GM23338 (cell line): ENCODE measurements at regions not wholly inside any gene's neighbourhood (a gene's known extent, or its start where the extent isn't known, plus 50 kb on each side); places are given as distances from the start of the nearest gene placed in this dataset.

Experiments
- ATAC-seq: fragments of 200-7000 bp; cut with Tn5 transposase; 3 replicates; pipeline ENCODE4 v1.9.1; 2020
- DNase-seq: peaks from one replicate; pipeline ENCODE4 v3.0.0-alpha.2; 2015; ENCODE audit warnings: low spot score
- H2AFZ ChIP-seq: fragments of 200-600 bp; sonication (generic); 2 replicates; pipeline ENCODE4 v1.8.0; 2016; ENCODE audit warnings: antibody characterized with exemption, mild to moderate bottlenecking, moderate library complexity
- H3F3A ChIP-seq: fragments of 200-600 bp; sonication (generic); replicated peaks from 2 replicates; pipeline ENCODE4 v1.8.0; 2017; ENCODE audit warnings: antibody characterized with exemption, mixed run types, low read depth
- H3K27ac ChIP-seq: fragments of 200-600 bp; sonication (generic); 2 replicates; pipeline ENCODE4 v1.6.1; 2016; ENCODE audit warnings: low read depth
- H3K27me3 ChIP-seq: fragments of 200-600 bp; sonication (generic); 2 replicates; pipeline ENCODE4 v1.8.0; 2016; ENCODE audit warnings: mild to moderate bottlenecking, mixed run types, moderate library complexity; ENCODE audit not compliant: insufficient read depth
- H3K36me3 ChIP-seq: fragments of 200-600 bp; sonication (generic); 2 replicates; pipeline ENCODE4 v1.8.0; 2016; ENCODE audit warnings: mild to moderate bottlenecking; ENCODE audit not compliant: insufficient read depth
- H3K4me1 ChIP-seq: fragments of 200-600 bp; sonication (generic); 2 replicates; pipeline ENCODE4 v1.8.0; 2016; ENCODE audit warnings: mild to moderate bottlenecking, moderate library complexity; ENCODE audit not compliant: insufficient read depth
- H3K4me2 ChIP-seq: fragments of 200-600 bp; sonication (generic); 2 replicates; pipeline ENCODE4 v1.7.1; 2017; ENCODE audit warnings: mixed run types
- H3K4me3 ChIP-seq: fragments of 200-600 bp; sonication (generic); 2 replicates; pipeline ENCODE4 v1.6.1; 2016; ENCODE audit warnings: mixed run types
- H3K79me2 ChIP-seq: fragments of 200-600 bp; sonication (generic); replicated peaks from 2 replicates; pipeline ENCODE4 v1.8.0; 2017; ENCODE audit warnings: mild to moderate bottlenecking; ENCODE audit not compliant: insufficient read depth
- H3K9me2 ChIP-seq: fragments of 200-600 bp; sonication (generic); 2 replicates; pipeline ENCODE4 v1.8.0; 2017; ENCODE audit not compliant: insufficient read depth
- H4K20me1 ChIP-seq: fragments of 200-600 bp; sonication (generic); replicated peaks from 2 replicates; pipeline ENCODE4 v1.8.0; 2017; ENCODE audit warnings: mild to moderate bottlenecking; ENCODE audit not compliant: insufficient read depth
- H3K27ac Mint-ChIP-seq: 2 replicates; pipeline ENCODE4 v1.8.0; 2020; ENCODE audit warnings: inconsistent platforms, mild to moderate bottlenecking, moderate library complexity, mixed read lengths
- H3K27me3 Mint-ChIP-seq: 3 replicates; pipeline ENCODE4 v1.8.0; 2022; ENCODE audit warnings: low read depth, mild to moderate bottlenecking, moderate library complexity, mixed read lengths, inconsistent platforms; ENCODE audit not compliant: insufficient read depth, poor library complexity
- H3K36me3 Mint-ChIP-seq: 3 replicates; pipeline ENCODE4 v1.8.0; 2021; ENCODE audit warnings: low read depth, mild to moderate bottlenecking, inconsistent platforms, moderate library complexity, mixed read lengths
- H3K4me1 Mint-ChIP-seq: 3 replicates; pipeline ENCODE4 v1.8.0; 2020; ENCODE audit warnings: mild to moderate bottlenecking, inconsistent platforms, mixed read lengths
- H3K4me3 Mint-ChIP-seq: 3 replicates; pipeline ENCODE4 v1.8.0; 2021; ENCODE audit warnings: moderate library complexity, mild to moderate bottlenecking, inconsistent platforms, mixed read lengths
- H3K9me3 Mint-ChIP-seq: 3 replicates; pipeline ENCODE4 v1.8.0; 2020; ENCODE audit warnings: moderate library complexity, mild to moderate bottlenecking, inconsistent platforms, mixed read lengths
- CTCF ChIP-seq, 2 experiments: fragments of 200-600 bp in 1 of 2; sonication (generic) in 1 of 2; conservative IDR thresholded peaks; 2 replicates each; pipeline versions ENCODE4 v1.5.1 to v1.6.1; 2016 to 2017; ENCODE audit warnings: antibody characterized with exemption in 2 of 2, low read depth in 2 of 2, mild to moderate bottlenecking in 2 of 2, moderate library complexity in 1 of 2
- ETS1 ChIP-seq: IDR thresholded peaks from 2 replicates; pipeline ENCODE4 v1.6.1; 2016; ENCODE audit warnings: antibody characterized with exemption
- NANOG ChIP-seq: IDR thresholded peaks from 2 replicates; pipeline ENCODE4 v1.6.1; 2016; ENCODE audit warnings: antibody characterized with exemption, borderline replicate concordance
- ZNF114 ChIP-seq: fragments of 250-450 bp; sonication (Bioruptor Pico); IDR thresholded peaks from 2 replicates; pipeline ENCODE4 v1.5.0; 2020; ENCODE audit warnings: mild to moderate bottlenecking, moderate library complexity
- ZNF462 ChIP-seq: fragments of 250-450 bp; sonication (Bioruptor Pico); IDR thresholded peaks from 2 replicates; pipeline ENCODE4 v1.5.0; 2020; ENCODE audit warnings: mild to moderate bottlenecking, moderate library complexity

- TF ChIP-seq ZNF462 (CRISPR knock-in tag) (no peak), NANOG (no peak), ETS1 (no peak), CTCF (conservative IDR thresholded peaks at IDR 0.05; ENCODE audit: low read depth in 2 of 2) (no peak)
Observed at GRCh38 chr3:74992898-74993297, 378.4 kb upstream of the CNTN3 start (continued).

GRCh38 chr3:75001330-75001729 lies 386.9 kb upstream of the CNTN3 start:
- TF ChIP-seq ZNF114 (CRISPR knock-in tag) (no peak), CTCF (conservative IDR thresholded peaks at IDR 0.05; ENCODE audit: low read depth in 2 of 2) (peak; percentile 53 to 69)
- no peak overlapping the region for H3K4me2 ChIP-seq
- no peaks in the 10 kb centered on the region for H3K27me3 ChIP-seq
- Mint-ChIP-seq H3K9me3 (no peaks in the 10 kb centered on the region), H3K27me3 (no peaks in the 10 kb centered on the region), H3K4me3 (no peak overlapping the region), H3K36me3 (no peaks in the 10 kb centered on the region), H3K27ac (no peak overlapping the region), H3K4me1 (peaks cover 5% of the 10 kb centered on the region; the same call in 1 of the 3 replicates)
- no peak overlapping the region for H3K4me3 ChIP-seq
- H3K4me1 ChIP-seq: no peaks in the 10 kb centered on the region
- H3K27ac ChIP-seq: no peak overlapping the region
- H3K79me2 ChIP-seq: no peaks in the 10 kb centered on the region
- ATAC-seq (no peak), DNase-seq (peak; percentile 37)
- no peaks in the 10 kb centered on the region for H4K20me1 ChIP-seq
- H3K36me3 ChIP-seq: no peaks in the 10 kb centered on the region
- no peaks in the 10 kb centered on the region for H3F3A ChIP-seq
- H2AFZ ChIP-seq: no peak overlapping the region
- H3K9me2 ChIP-seq: no peaks in the 10 kb centered on the region
